NCI-H146 treated with DMSO at 0.1 percent for 48 hours (cell line): ENCODE measurements at regions not wholly inside any gene's neighbourhood (a gene's known extent, or its start where the extent isn't known, plus 50 kb on each side); places are given as distances from the start of the nearest gene placed in this dataset.
"Not testable (repeated sequence)": the region's sequence is repeated elsewhere in the genome, so short reads cannot be mapped to it uniquely, and the experiment has no call there.

Experiments
- DNase-seq: peaks from one replicate; lab custom pipeline; 2025; ENCODE audit not compliant: unreplicated experiment; lab: John Stamatoyannopoulos, UW

DNA sequence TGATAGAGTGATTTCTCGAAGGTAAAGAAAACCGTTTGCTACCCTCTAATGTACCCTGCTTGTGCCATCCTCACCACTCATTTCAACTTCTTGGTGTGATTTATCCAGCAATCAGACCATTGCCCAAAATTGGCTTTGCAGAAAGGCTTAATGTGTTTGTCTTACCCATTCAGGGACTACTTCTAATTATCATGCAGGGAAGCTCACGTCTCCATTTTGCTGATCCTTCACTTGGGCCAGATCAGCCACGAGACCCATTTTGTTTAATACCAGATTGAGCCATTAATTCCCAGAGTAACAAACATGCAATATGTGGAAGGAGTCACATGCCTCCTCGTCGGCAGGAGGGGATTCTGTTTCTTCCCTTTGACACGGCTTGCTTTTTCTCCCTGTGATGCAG lies 51.1 kb upstream of the CRY1 start:
- DNase-seq: no peak

DNA sequence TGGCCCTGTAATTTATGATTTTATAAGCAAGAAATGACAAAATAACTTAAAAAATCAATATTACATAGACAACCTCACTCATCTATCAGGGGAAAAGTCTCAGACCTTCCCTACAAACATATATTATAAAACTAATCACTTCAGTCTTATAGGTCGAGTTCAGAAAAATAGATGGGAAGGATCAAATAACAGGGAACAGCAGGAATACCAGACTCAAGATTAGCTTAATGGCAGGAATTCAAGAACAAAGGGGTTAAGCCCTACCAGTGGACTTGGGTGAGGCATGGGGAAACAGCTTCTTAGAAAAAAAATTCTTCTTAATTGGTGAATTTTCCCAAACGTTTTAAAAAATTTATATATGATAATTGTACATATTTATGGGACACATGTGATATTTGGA lies 51.6 kb upstream of the CRY1 start:
- no peak for DNase-seq

DNA sequence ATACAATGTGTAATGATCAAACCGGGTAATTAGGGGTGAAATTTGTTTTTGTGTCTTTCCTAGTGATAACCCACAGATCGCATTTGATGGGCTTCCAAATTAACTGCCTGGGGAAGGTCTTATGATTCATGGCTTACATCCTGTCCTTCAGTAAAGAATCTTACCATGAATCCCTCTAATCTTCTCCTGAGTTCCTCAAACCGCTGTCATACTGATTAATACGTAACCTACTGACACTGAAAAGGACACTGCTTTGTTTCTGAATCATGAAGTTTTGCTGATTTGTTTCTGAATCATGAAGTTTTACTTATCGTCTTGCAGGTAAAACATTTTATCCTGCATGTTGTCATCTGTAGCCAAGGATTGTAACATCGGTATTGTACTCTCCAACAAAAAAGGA lies 52.0 kb upstream of the CRY1 start:
- DNase-seq: no peak

DNA sequence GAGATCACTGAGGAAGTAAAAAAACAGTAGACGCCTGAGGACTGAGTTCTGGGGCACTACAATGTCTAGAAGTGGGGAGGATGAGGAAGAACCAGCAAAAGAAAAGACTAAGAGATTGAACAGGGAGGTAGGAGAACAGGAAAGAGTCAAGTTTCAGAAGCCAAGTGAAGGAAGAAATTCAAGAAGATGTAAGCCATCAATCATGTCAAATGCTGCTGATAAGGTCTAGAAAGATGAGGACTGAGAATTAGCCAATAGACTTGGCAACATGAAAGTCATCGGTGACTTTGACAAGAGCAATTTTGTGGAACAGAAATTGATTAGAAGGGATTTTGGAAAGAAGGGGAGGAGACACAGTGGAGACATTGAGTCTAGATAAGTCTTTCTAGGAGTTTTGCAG lies 54.8 kb upstream of the CRY1 start:
- DNase-seq: no peak

DNA sequence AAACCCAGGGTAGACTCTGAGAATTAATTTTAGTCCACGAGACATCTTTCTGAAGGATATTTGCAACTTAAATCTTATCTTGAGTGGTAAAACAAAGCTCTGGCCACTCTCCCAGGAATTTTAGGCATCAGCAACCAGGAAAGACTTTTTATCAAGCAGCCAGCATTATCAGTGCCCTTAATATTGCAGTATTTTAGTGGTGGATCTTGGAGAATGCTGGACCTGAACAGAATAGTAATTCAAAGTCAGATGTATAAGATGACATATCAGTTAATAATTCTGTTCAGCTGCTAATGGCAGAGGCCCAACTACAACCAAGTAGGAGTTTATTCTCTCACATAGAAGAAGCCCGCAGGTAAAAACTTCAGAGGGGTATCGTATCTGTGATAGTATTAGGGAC lies 59.0 kb upstream of the CRY1 start:
- no peak for DNase-seq

DNA sequence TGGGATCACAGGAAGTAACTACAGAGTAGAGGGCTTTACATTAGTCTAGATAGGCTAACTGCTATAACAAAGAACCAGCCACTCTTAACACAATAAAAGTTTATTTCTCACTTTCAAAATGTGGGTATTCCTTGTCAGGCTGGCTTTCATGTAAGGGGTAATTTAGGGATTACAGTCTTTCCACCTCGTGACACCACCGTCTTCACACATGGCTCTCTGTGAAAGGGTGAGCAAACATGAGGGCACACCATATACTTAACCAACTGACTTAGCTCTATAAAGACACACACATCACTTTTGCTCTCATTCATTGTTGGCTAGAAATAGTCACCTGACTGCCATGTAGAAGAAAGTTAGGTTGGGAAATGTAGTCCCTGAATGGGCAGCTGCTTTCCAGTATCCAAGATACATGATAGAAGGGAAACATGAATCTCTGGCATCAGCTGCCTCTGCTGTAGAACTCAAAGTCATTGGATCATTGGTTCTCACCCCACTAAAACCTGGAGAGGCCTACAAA lies 66.1 kb upstream of the CRY1 start:
- no peak for DNase-seq

DNA sequence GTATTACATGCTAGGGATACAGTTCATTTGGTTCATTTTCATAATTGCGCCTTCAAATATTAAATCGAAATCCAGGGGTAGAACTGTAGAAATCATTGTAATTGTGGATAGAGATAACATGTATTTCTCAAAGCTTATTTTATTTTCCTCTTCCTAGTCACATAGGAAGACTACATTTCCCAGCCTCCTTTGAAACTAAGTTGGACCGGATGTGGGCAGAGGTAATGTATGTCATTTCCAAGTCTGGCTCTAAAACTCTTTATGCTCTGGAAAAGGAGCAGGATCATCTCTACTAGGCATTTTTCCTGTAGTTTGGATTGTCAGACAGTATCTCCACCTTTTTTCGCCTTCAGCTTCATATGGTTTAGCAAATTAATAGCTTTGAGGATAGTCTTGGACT lies 70.1 kb upstream of the CRY1 start:
- no peak for DNase-seq

DNA sequence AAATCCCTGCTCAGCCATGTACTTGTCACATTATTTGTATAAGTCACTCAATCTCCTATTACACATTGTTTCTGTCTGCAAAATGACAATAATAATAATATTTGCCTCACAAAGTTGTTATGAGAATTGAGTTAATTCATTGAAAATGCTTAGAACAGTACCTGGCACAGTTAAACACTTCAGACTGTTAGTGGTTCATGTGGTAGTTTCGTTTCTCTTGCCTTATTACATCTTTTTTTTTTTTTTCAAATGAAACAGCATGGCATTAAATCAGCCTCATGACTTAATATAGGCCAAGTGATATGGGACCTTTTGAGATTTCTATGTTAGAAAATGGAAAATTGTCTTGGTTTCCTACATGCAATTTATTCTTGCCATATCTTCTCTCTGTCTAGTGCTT lies 71.0 kb upstream of the CRY1 start:
- DNase-seq: no peak

DNA sequence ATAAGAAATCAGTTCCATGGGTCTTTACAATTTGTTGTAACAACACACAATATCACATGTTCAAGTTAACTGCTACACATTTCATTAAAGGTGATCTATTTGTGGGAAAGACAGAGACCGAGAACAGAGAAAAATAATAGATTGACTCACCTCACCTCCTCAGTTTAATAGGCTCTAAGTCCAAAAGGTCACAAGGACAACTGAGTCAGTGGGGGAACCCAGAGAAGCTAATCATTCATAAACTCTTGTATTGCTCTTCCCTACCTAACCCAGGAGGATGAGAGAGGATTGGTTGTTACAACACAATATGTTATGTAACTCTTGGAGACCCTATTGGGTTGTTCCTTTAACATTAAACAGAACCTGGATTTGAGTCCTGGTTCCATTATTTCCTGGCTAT lies 72.2 kb upstream of the CRY1 start:
- DNase-seq: no peak

DNA sequence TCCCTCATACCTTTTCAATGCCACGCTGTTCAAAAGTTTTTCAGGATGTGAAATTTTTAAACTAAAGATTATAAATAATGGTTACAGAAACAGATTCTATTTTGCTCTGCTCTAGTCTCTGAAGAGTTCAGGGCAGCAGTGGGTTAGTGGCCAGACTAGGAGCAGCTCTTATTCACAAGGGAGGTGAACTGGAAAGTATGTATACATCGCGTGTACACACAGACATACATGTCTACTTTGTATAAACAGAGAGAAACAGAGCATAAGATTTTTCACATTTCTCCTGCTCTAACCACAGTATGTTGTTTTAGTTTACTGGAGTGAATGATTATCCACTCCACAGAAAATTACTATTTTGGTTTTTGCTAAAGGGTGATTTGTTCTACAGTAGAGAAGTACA lies 74.4 kb upstream of the CRY1 start:
- no peak for DNase-seq

DNA sequence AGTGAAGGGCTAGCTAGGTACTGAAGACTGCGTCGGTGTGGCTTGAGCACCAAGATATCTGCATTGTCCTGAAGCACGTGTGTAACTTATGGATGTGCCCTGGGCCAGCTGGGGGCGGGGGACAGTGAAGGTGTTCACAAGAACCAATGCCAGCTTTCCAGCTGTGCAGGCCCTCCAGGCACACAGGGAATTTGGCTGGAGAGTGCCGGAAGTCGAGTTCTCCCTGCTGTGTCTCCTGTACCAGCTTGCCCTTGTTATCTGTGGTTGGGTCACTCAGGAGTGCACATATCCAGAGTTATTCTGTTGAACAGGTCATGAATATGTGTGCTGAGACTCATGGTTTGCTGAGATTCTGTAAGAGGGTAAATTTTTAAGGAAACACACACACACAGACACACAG lies 75.9 kb upstream of the CRY1 start:
- DNase-seq: peak; percentile 5

DNA sequence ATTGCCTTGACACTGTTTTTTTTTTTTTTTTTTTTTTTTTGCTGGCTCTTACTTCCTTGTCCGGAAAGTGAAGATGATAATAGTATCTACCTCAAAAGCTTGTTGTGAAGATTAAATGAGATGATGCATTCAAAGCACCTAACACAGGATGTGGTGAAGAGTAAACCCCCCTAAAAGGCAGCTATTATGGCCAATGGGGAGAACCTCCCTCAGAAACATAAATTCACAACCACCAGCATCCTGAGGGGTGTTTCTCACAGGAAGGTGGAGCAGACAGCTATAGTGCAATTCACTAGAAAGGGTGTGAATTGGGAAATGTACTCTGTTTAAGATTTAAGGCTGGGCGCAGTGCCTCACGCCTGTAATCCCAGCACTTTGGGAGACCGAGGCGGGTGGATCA lies 85.4 kb upstream of the CRY1 start:
- no peak for DNase-seq

DNA sequence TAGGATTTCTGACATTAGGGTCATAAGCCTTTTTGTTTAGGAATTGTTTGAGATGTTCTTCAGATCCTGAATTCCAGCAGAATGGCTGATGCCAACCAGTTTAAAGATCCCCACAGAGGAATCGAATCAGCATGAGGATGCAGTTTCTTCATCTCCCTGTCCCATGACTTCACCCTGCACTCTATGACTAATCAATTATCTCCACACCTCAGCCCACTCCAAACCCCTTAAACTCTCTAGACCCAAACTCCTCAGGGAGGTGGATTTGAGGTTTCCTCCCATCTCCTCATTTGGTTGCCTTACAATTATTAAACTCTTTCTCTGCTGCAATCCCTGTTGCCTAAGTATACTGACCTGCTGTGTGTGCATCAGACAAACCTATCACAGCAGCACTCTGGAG lies 86.5 kb upstream of the CRY1 start:
- no peak for DNase-seq

DNA sequence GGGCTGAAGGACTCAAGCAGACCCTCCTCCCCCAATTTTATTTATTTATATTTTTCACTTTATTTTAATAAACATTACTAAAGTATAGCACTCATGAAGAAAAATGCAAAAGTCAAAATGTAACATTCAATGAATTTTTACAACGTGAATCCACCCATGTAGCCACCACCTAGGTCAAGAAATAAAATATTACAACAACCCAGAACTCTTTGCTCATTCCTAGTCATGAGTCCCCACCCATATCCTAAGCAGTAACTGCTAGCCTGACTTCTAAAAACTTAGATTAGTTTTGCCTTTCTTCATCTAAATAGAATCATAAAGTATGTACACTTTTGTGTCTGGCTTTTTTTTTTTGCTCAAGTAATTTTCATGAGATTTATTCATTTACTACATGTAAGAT lies 86.9 kb upstream of the CRY1 start:
- DNase-seq: no peak

DNA sequence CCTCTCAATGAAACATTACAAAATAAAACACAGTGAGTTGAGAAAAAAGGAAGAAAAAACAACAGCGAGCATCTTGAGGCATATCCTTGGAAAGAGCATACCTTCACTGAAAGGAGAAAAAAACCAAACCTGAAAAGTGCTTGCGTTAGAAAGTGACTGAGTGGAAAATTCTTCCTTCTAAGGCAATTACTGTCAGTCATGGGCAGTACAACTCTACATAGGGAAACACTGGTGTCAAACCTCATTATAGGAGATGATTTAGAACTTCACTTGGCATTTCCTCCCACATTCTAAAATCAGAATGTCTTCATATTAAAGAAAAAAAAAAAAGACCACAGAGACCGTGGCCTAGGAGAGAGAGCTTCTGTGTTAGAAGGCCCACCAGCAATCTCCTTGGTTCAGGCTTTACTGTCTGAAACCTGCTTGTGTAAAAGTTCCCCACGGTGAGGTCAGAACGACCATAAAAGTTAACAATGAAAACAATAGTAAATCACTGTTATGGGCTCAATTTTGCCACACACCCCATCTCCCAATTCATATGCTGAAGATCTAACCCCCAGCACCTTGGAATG lies 91.1 kb upstream of the CRY1 start:
- DNase-seq: no peak

DNA sequence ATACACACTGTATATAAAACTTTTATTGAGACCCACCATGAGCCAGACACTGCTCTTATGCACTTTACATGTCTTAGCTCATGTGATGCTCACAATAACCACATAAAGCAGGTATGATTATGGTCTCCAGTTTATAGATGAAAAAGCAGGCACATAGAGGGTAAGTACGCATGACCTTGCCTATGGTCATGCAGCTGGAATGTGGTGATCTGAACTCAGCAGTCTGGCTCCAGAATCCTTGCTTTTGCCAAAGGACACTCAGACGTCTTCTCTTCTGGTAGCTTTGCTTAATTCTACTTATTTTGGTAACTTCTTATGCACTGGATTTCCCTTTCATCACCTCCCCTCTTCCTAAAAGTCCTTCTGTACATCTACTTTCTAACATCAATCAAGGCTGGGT lies 103.3 kb upstream of the CRY1 start:
- DNase-seq: no peak

DNA sequence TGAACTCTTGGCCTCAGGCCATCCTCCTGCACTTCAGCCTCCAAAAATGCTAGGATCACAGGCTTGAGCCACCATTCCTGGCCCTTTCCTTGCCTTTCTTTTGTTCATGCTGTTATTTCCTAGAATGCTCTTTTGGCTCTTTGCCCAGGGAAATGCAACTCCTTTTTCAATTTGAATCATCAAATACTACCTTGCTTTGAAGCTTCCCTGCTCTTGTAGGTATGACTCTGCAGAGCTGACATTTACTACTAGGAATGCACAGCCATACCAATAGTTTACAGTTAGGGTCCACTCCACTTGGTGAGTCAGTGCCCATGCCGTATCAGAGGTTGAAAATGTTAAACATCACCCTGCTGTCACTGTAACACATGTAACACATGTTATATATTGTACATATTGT lies 107.0 kb upstream of the CRY1 start:
- no peak for DNase-seq

DNA sequence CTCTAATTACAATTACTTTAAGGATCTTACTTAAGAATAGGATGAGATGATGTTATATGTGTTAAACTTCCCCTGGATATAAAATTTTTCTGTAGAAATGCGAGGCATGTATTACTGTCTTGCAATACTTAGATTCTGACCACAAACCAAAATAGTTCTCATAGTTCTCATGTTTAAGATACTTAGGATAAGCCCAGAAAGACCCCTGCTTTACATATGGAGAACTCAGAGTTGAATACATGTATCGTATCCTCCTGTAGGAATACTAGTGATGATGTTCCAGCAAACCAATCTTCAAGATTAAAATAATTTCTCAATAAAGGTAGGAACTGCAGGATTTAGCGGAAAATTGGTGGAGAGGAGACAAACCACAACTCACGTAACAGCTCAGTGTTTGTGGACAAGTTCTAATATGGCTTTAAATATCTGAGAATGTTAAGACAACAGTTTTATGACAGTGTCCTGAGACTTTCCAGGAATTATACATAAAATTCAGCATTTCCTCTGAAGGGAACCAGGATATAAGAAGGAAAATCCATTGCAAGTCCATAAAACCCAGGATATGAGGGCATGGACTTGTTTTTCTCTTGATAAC lies 114.7 kb upstream of the CRY1 start:
- DNase-seq: no peak

DNA sequence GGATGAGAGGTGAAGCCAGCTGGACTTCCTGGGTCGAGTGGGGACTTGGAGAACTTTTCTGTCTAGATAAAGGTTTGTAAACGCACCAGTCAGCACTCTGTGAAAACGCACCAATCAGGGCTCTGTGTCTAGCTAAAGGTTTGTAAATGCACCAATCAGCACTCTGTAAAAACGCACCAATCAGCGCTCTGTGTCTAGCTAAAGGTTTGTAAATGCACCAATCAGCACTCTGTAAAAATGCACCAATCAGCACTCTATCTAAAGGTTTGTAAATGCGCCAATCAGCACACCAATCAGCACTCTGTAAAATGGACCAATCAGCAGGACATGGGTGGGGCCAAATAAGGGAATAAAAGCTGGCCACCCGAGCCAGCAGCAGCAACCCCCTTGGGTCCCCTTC lies 116.4 kb upstream of the CRY1 start:
- DNase-seq: not testable (repeated sequence)

DNA sequence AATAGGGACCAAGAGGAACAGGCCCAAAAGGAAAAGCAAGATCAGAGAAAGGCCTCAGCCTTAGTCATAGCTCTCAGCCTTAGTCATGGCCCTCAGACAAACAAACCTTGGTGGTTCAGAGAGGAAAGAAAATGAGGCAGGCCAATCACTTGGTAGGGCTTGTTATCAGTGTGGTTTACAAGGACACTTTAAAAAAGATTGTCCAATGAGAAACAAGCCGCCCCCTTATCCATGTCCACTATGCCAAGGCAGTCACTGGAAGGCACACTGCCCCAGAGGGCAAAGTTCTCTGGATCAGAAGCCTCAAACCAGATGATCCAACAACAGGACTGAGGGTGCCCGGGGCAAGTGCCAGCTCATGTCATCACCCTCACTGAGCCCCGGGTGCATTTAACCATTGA lies 121.0 kb upstream of the CRY1 start:
- not testable (repeated sequence) for DNase-seq

DNA sequence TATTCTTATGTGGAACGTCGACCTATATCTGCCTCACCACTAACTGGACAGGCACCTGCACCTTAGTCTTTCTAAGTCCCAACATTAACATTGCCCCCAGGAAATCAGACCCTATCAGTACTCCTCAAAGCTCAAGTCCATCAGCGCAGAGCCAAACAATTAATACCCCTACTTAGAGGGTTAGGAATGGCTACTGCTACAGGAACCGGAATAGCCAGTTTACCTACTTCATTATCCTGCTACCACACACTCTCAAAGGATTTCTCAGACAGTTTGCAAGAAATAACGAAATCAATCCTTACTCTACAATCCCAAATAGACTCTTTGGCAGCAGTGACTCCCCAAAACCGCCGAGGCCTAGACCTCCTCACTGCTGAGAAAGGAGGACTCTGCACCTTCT lies 123.1 kb upstream of the CRY1 start:
- not testable (repeated sequence) for DNase-seq

DNA sequence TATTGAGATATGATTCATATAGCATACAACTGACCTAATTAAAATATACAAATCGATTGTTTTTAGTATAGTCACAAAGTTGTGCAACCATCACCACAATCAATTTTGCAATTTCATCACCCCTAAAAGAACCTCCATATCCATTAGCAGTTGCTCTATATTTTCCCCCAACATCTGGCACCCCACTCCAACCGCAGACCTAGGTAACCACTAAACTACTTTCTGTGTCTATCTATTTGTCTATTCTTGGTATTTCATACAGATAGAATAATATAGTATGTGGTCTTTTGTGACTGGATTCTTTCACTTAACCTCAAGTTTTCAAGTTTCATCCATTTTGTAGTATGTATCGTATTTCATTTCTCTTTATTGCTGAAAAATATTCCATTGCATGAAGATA lies 126.0 kb upstream of the CRY1 start:
- no peak for DNase-seq

DNA sequence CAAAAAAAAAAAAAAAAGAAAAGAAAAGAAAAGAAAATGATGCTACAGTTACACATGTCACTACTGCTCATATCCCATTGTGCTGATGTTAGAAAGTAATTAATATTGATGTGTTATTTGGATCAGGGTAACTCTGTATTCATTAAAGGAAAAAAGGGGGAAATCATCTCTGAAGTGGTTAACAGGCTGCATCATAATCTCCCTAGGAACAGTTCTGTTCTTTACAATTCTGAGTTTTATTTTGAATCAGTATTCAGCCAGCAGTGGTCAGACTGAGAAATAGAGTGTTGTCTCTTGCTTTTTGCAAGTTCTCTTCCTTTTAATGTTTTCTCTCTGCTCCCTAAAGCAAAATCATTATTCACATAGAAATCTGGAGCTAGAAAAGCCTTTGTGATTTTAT lies 128.6 kb upstream of the CRY1 start:
- DNase-seq: no peak
